HL-60 (cell line): ENCODE measurements at regions not wholly inside any gene's neighbourhood (a gene's known extent, or its start where the extent isn't known, plus 50 kb on each side); places are given as distances from the start of the nearest gene placed in this dataset.
A peak's percentile ranks its signal among the peaks of the same experiment; 100 is the strongest.

Source experiments
- DNase-seq, 2 experiments: peaks; one replicate each; pipeline ENCODE4 v3.0.0-alpha.2; 2010 to 2020; ENCODE audit warnings: low read depth in 1 of 2, low spot score in 1 of 2
- H3K27ac ChIP-seq: fragments of 250-450 bp; sonication (Bioruptor Pico); replicated peaks from 2 replicates; pipeline ENCODE4 v1.5.1; 2020; ENCODE audit warnings: mild to moderate bottlenecking, moderate library complexity
- H3K27me3 ChIP-seq: fragments of 250-450 bp; sonication (Bioruptor Pico); 2 replicates; pipeline ENCODE4 v1.5.1; 2021; ENCODE audit warnings: mild to moderate bottlenecking, moderate library complexity; ENCODE audit not compliant: insufficient read depth, poor library complexity, severe bottlenecking
- H3K4me3 ChIP-seq: replicated peaks from 2 replicates; pipeline ENCODE4 v1.5.1; 2011; ENCODE audit warnings: mild to moderate bottlenecking, control low read depth, low read length; ENCODE audit not compliant: insufficient read depth
- CTCF ChIP-seq: IDR thresholded peaks from one replicate; pipeline ENCODE4 v1.5.1; 2011; ENCODE audit warnings: low read length, control low read depth, inconsistent platforms; ENCODE audit not compliant: insufficient read depth
- GABPA ChIP-seq: IDR thresholded peaks from 2 replicates; pipeline ENCODE4 v1.6.1; 2012; ENCODE audit warnings: low read depth
- POLR2AphosphoS5 ChIP-seq: IDR thresholded peaks from 2 replicates; pipeline ENCODE4 v1.6.1; 2012; ENCODE audit warnings: low read depth
- REST ChIP-seq: IDR thresholded peaks from 2 replicates; pipeline ENCODE4 v1.6.1; 2012; ENCODE audit warnings: low read depth; ENCODE audit not compliant: insufficient replicate concordance
- SPI1 ChIP-seq: IDR thresholded peaks from 2 replicates; pipeline ENCODE4 v1.6.1; 2012; ENCODE audit warnings: low read depth, mild to moderate bottlenecking, borderline replicate concordance

- DNase-seq: no peak
- Histone ChIP-seq H3K27ac (no peak overlapping the region), H3K4me3 (no peak overlapping the region), H3K27me3 (no peaks in the 10 kb centered on the region)
- TF ChIP-seq GABPA (no peak), REST (no peak), SPI1 (no peak), POLR2AphosphoS5 (no peak), CTCF (no peak)
These were observed 457.0 kb downstream of the USP25 start for GRCh38 chr21:16186742-16187141.

- TF ChIP-seq POLR2AphosphoS5 (no peak), REST (no peak), SPI1 (no peak), CTCF (no peak), GABPA (no peak)
- no peak overlapping the region for H3K27ac ChIP-seq
- DNase-seq: no peak
These were observed 458.0 kb downstream of the USP25 start for GRCh38 chr21:16187603-16188301.

GRCh38 chr21:16192902-16193301, 463.1 kb downstream of the USP25 start:
- no peak overlapping the region for H3K27ac ChIP-seq
- no peak for TF ChIP-seq GABPA
- no peak overlapping the region for H3K4me3 ChIP-seq
- no peak for DNase-seq
- H3K27me3 ChIP-seq: no peaks in the 10 kb centered on the region

More at GRCh38 chr21:16187603-16188301, 458.0 kb downstream of the USP25 start:
- H3K27me3 ChIP-seq: no peaks in the 10 kb centered on the region
- H3K4me3 ChIP-seq: no peak overlapping the region

- peak overlapping the region; percentile 74 for H3K27ac ChIP-seq
- DNase-seq: no peak
- no peaks in the 10 kb centered on the region for H3K27me3 ChIP-seq
- TF ChIP-seq CTCF: no peak
- no peak for TF ChIP-seq POLR2AphosphoS5
- no peak for TF ChIP-seq GABPA
- TF ChIP-seq SPI1: no peak
- no peak for TF ChIP-seq REST
- no peak overlapping the region for H3K4me3 ChIP-seq
These were observed 463.8 kb downstream of the USP25 start for GRCh38 chr21:16193496-16194094.
